PC-3 (cell line): ENCODE measurements at regions not wholly inside any gene's neighbourhood (a gene's known extent, or its start where the extent isn't known, plus 50 kb on each side); places are given as distances from the start of the nearest gene placed in this dataset.

ENCODE experiments used
- ATAC-seq: fragments of 200-7000 bp; cut with Tn5 transposase; 2 replicates; pipeline ENCODE4 v1.9.1; 2020; ENCODE audit warnings: mild to moderate bottlenecking, moderate library complexity
- BruUV-seq: library from RNA; stranded (reverse); fragments of 400-500 nt; replicated peaks from 2 replicates; lab custom pipeline; 2021; lab: Mats Ljungman, UMichigan
- CTCF ChIA-PET: fragments of 300-600 bp; sonication (Branson Sonifier 250); formaldehyde crosslinking; loops from one replicate; lab custom pipeline; 2022; ENCODE audit warnings: antibody characterized with exemption; lab: Charles Lee
- POLR2A ChIA-PET: fragments of 300-600 bp; sonication (Branson Sonifier 250); formaldehyde crosslinking; loops from one replicate; lab custom pipeline; 2022; ENCODE audit warnings: antibody characterized with exemption; ENCODE audit not compliant: unreplicated experiment; lab: Charles Lee
- DNase-seq: peaks from one replicate; pipeline ENCODE4 v3.0.0-alpha.2; 2015
- H2AFZ ChIP-seq: fragments of 300-600 bp; sonication (generic); 2 replicates; pipeline ENCODE4 v1.6.0; 2016; ENCODE audit warnings: antibody characterized with exemption, low read length
- H3F3A ChIP-seq: fragments of 300-600 bp; sonication (generic); one replicate; pipeline ENCODE4 v1.6.0; 2017; ENCODE audit warnings: antibody characterized with exemption, low read length, control low read depth, mild to moderate bottlenecking; ENCODE audit not compliant: unreplicated experiment
- H3K27ac ChIP-seq: fragments of 300-600 bp; sonication (generic); 2 replicates; pipeline ENCODE4 v1.5.1; 2016; ENCODE audit warnings: mild to moderate bottlenecking, low read length
- H3K27me3 ChIP-seq: fragments of 300-600 bp; sonication (generic); 2 replicates; pipeline ENCODE4 v1.6.1; 2016; ENCODE audit warnings: low read length, mixed read lengths
- H3K36me3 ChIP-seq: fragments of 300-600 bp; sonication (generic); 2 replicates; pipeline ENCODE4 v1.6.1; 2016; ENCODE audit warnings: low read depth, mixed run types, low read length, mixed read lengths
- H3K4me1 ChIP-seq: fragments of 300-600 bp; sonication (generic); 2 replicates; pipeline ENCODE4 v1.5.1; 2016; ENCODE audit warnings: low read length; ENCODE audit not compliant: insufficient read depth
- H3K4me2 ChIP-seq: fragments of 300-600 bp; sonication (generic); 2 replicates; pipeline ENCODE4 v1.6.0; 2016; ENCODE audit warnings: low read length
- H3K4me3 ChIP-seq: fragments of 300-600 bp; sonication (generic); 2 replicates; pipeline ENCODE4 v1.5.1; 2016; ENCODE audit warnings: mild to moderate bottlenecking, low read length, mixed read lengths
- H3K79me2 ChIP-seq: fragments of 300-600 bp; sonication (generic); 2 replicates; pipeline ENCODE4 v1.6.1; 2017; ENCODE audit warnings: low read length, mixed read lengths
- H3K9ac ChIP-seq: fragments of 300-600 bp; sonication (generic); 2 replicates; pipeline ENCODE4 v1.6.0; 2016; ENCODE audit warnings: mild to moderate bottlenecking, low read length
- H3K9me2 ChIP-seq: fragments of 300-600 bp; sonication (generic); replicated peaks from 2 replicates; pipeline ENCODE4 v1.6.1; 2016; ENCODE audit warnings: mixed run types, low read length, mixed read lengths
- H3K9me3 ChIP-seq: fragments of 300-600 bp; sonication (generic); 2 replicates; pipeline ENCODE4 v1.6.1; 2016; ENCODE audit warnings: low read length, mixed read lengths
- H4K20me1 ChIP-seq: fragments of 300-600 bp; sonication (generic); 2 replicates; pipeline ENCODE4 v1.6.1; 2016; ENCODE audit warnings: low read length, mixed read lengths
- CTCF ChIP-seq: fragments of 300-600 bp; sonication (generic); conservative IDR thresholded peaks from 2 replicates; pipeline ENCODE4 v1.5.1; 2017; ENCODE audit warnings: antibody characterized with exemption, low read depth, mild to moderate bottlenecking, low read length
- EZH2 ChIP-seq: fragments of 300-600 bp; sonication (generic); IDR thresholded peaks from one replicate; pipeline ENCODE4 v1.6.1; 2017; ENCODE audit warnings: antibody characterized with exemption, mild to moderate bottlenecking, low read length; ENCODE audit not compliant: unreplicated experiment
- EZH2phosphoT487 ChIP-seq: fragments of 300-600 bp; sonication (generic); IDR thresholded peaks from 2 replicates; pipeline ENCODE4 v1.6.1; 2018; ENCODE audit warnings: mild to moderate bottlenecking, antibody characterized with exemption, low read length, borderline replicate concordance
- intact Hi-C: fragments of 100-400 bp; cut with micrococcal nuclease; formaldehyde crosslinking; loops from 2 replicates; pipeline ENCODE4 v1.9.0; 2023

- Histone ChIP-seq H3K9me3 (0 out of 2 replicates have a peak, but pooled peaks cover 3% of the 10 kb centered on the region), H3K4me1 (no peaks in the 10 kb centered on the region), H3K27ac (no peak overlapping the region), H3K27me3 (no peaks in the 10 kb centered on the region), H4K20me1 (no peaks in the 10 kb centered on the region), H3K9me2 (no peaks in the 10 kb centered on the region), H3K4me3 (no peak overlapping the region), H2AFZ (no peak overlapping the region), H3K36me3 (no peaks in the 10 kb centered on the region), H3K4me2 (no peak overlapping the region), H3K9ac (no peak overlapping the region), H3K79me2 (no peaks in the 10 kb centered on the region), H3F3A (no peaks in the 10 kb centered on the region)
- DNase-seq (no peak), ATAC-seq (no peak)
- POLR2A ChIA-PET, result no interaction called here
- CTCF ChIA-PET, result no interaction called here
- no TSS peak for BruUV-seq
- TF ChIP-seq EZH2 (no peak), EZH2phosphoT487 (no peak), CTCF (no peak)
- intact Hi-C loops, result no loop called here
These were observed 752.6 kb upstream of the PHF14 start for GRCh38 chr7:10221084-10221483.

GRCh38 chr7:10222976-10223375, 750.7 kb upstream of the PHF14 start:
- Histone ChIP-seq H3K9me2 (no peaks in the 10 kb centered on the region), H4K20me1 (no peaks in the 10 kb centered on the region), H3K36me3 (no peaks in the 10 kb centered on the region), H3K4me3 (no peak overlapping the region), H3K79me2 (no peaks in the 10 kb centered on the region), H3K27ac (no peak overlapping the region), H3K9ac (no peak overlapping the region), H3K4me1 (no peaks in the 10 kb centered on the region), H3K9me3 (0 out of 2 replicates have a peak, but pooled peaks cover 3% of the 10 kb centered on the region), H3K27me3 (no peaks in the 10 kb centered on the region), H2AFZ (no peak overlapping the region), H3K4me2 (no peak overlapping the region), H3F3A (no peaks in the 10 kb centered on the region)
- DNase-seq (no peak), ATAC-seq (no peak)
- CTCF ChIA-PET, result no interaction called here
- TF ChIP-seq CTCF (no peak), EZH2phosphoT487 (no peak), EZH2 (no peak)
- POLR2A ChIA-PET, result no interaction called here
- intact Hi-C loops, result no loop called here
- BruUV-seq, result no TSS peak

- H3K27ac ChIP-seq, result no peak overlapping the region
- peak; percentile 64 for ATAC-seq
- no peak overlapping the region for H2AFZ ChIP-seq
- H3K4me3 ChIP-seq, result no peak overlapping the region
- H3K9ac ChIP-seq, result no peak overlapping the region
- intact Hi-C loops, result no loop called here
- TF ChIP-seq EZH2, result no peak
- TF ChIP-seq EZH2phosphoT487, result no peak
- TF ChIP-seq CTCF, result no peak
- H3K27me3 ChIP-seq, result no peaks in the 10 kb centered on the region
- no peaks in the 10 kb centered on the region for H4K20me1 ChIP-seq
- no peaks in the 10 kb centered on the region for H3K36me3 ChIP-seq
- 0 out of 2 replicates have a peak, but pooled peaks cover 3% of the 10 kb centered on the region for H3K9me3 ChIP-seq
- ChIA-PET POLR2A (interaction anchor here (0.6 kb wide), 1 partner anchor 26 kb away, joined by 11 read pairs; no protein-coding TSS in a partner anchor), CTCF (no interaction called here)
- H3K4me2 ChIP-seq, result no peak overlapping the region
- H3F3A ChIP-seq, result no peaks in the 10 kb centered on the region
- BruUV-seq, result no TSS peak
- no peaks in the 10 kb centered on the region for H3K4me1 ChIP-seq
- no peak for DNase-seq
- H3K79me2 ChIP-seq, result no peaks in the 10 kb centered on the region
- no peaks in the 10 kb centered on the region for H3K9me2 ChIP-seq
These were observed 748.4 kb upstream of the PHF14 start for GRCh38 chr7:10225275-10225674.
